ENCODE measurements at regions not wholly inside any gene's neighbourhood (a gene's known extent, or its start where the extent isn't known, plus 50 kb on each side); places are given as distances from the start of the nearest gene placed in this dataset.

- H3K4me1 ChIP-seq: no peaks in the 10 kb centered on the region
- H3K9me3 ChIP-seq: peaks cover 0 to 17% (median 2%) of the 10 kb centered on the region in 4 donors
- WGBS, 2 donors: 61 to 84% methylated on average over 2 of the region's 2 CpGs
- H3K36me3 ChIP-seq: no peaks in the 10 kb centered on the region
- TF ChIP-seq CTCF (IDR thresholded peaks at IDR 0.05) (no peak), EP300 (IDR thresholded peaks at IDR 0.05) (no peak), POLR2AphosphoS5 (IDR thresholded peaks at IDR 0.05) (no peak), POLR2A (IDR thresholded peaks at IDR 0.05) (no peak)
- H3K27me3 ChIP-seq: no peaks in the 10 kb centered on the region
- no peak for ATAC-seq (ENCODE audit: low FRiP score in 2 of 2)
- no peak overlapping the region for H3K4me3 ChIP-seq
- no peak for DNase-seq
- no peak overlapping the region for H3K27ac ChIP-seq
These were observed 223.5 kb downstream of the CLCN4 start for GRCh38 chrX:10380300-10380699.

- H3K36me3 ChIP-seq: no peaks in the 10 kb centered on the region
- WGBS, 2 donors: 44 to 65% methylated on average over 1 of the region's 1 CpG
- H3K9me3 ChIP-seq: peaks cover 0 to 13% (median 2%) of the 10 kb centered on the region in 4 donors
- no peak for TF ChIP-seq POLR2A (IDR thresholded peaks at IDR 0.05)
- TF ChIP-seq CTCF (IDR thresholded peaks at IDR 0.05): no peak
- no peak for TF ChIP-seq EP300 (IDR thresholded peaks at IDR 0.05)
- no peak for TF ChIP-seq POLR2AphosphoS5 (IDR thresholded peaks at IDR 0.05)
- DNase-seq (no peak), ATAC-seq (ENCODE audit: low FRiP score in 2 of 2) (no peak)
- no peak overlapping the region for H3K27ac ChIP-seq
- no peaks in the 10 kb centered on the region for H3K27me3 ChIP-seq
- H3K4me1 ChIP-seq: no peaks in the 10 kb centered on the region
- no peak overlapping the region for H3K4me3 ChIP-seq
These were observed 224.4 kb downstream of the CLCN4 start for GRCh38 chrX:10381193-10381592.

GRCh38 chrX:10387011-10387410 is 230.2 kb downstream of the CLCN4 start:
- 0 to 34% methylated on average over 1 of the region's 1 CpG for WGBS, 2 donors
- TF ChIP-seq POLR2A (IDR thresholded peaks at IDR 0.05): no peak
- TF ChIP-seq EP300 (IDR thresholded peaks at IDR 0.05): no peak
- TF ChIP-seq POLR2AphosphoS5 (IDR thresholded peaks at IDR 0.05): no peak
- TF ChIP-seq CTCF (IDR thresholded peaks at IDR 0.05): no peak
- Histone ChIP-seq H3K4me3 (no peak overlapping the region), H3K36me3 (no peaks in the 10 kb centered on the region), H3K4me1 (no peaks in the 10 kb centered on the region), H3K9me3 (no peaks in the 10 kb centered on the region), H3K27ac (no peak overlapping the region), H3K27me3 (no peaks in the 10 kb centered on the region)
- no peak for DNase-seq
- ATAC-seq (ENCODE audit: low FRiP score in 2 of 2): no peak

- TF ChIP-seq CTCF (IDR thresholded peaks at IDR 0.05): no peak
- no peak for TF ChIP-seq POLR2A (IDR thresholded peaks at IDR 0.05)
- TF ChIP-seq POLR2AphosphoS5 (IDR thresholded peaks at IDR 0.05): no peak
- TF ChIP-seq EP300 (IDR thresholded peaks at IDR 0.05): no peak
- no peaks in the 10 kb centered on the region for H3K4me1 ChIP-seq
- H3K27ac ChIP-seq: no peak overlapping the region
- ATAC-seq (ENCODE audit: low FRiP score in 2 of 2) (no peak), DNase-seq (no peak)
- no peaks in the 10 kb centered on the region for H3K9me3 ChIP-seq
- no peak overlapping the region for H3K4me3 ChIP-seq
- H3K27me3 ChIP-seq: no peaks in the 10 kb centered on the region
- H3K36me3 ChIP-seq: no peaks in the 10 kb centered on the region
- 59 to 64% methylated on average over 4 of the region's 4 CpGs for WGBS, 2 donors
These were observed 230.2 kb downstream of the MID1 start for GRCh38 chrX:10390187-10390586.

- DNase-seq (no peak), ATAC-seq (ENCODE audit: low FRiP score in 2 of 2) (no peak)
- no peaks in the 10 kb centered on the region for H3K4me1 ChIP-seq
- H3K9me3 ChIP-seq: no peaks in the 10 kb centered on the region
- no peak overlapping the region for H3K4me3 ChIP-seq
- no peaks in the 10 kb centered on the region for H3K27me3 ChIP-seq
- 90 to 91% methylated on average over 2 to 3 of the region's 3 CpGs for WGBS, 2 donors
- no peaks in the 10 kb centered on the region for H3K36me3 ChIP-seq
- no peak overlapping the region for H3K27ac ChIP-seq
- no peak for TF ChIP-seq POLR2AphosphoS5 (IDR thresholded peaks at IDR 0.05)
These were observed 227.1 kb downstream of the MID1 start for GRCh38 chrX:10393241-10393640.

Data from upper lobe of left lung (tissue), 6 donors.